HG03108 (cell line): ENCODE measurements at regions not wholly inside any gene's neighbourhood (a gene's known extent, or its start where the extent isn't known, plus 50 kb on each side); places are given as distances from the start of the nearest gene placed in this dataset.

ENCODE experiments used
- ATAC-seq: cut with Tn5 transposase; IDR thresholded peaks from one replicate; pipeline ENCODE4 v1.9.1; 2021; ENCODE audit warnings: moderate library complexity; ENCODE audit not compliant: unreplicated experiment

DNA sequence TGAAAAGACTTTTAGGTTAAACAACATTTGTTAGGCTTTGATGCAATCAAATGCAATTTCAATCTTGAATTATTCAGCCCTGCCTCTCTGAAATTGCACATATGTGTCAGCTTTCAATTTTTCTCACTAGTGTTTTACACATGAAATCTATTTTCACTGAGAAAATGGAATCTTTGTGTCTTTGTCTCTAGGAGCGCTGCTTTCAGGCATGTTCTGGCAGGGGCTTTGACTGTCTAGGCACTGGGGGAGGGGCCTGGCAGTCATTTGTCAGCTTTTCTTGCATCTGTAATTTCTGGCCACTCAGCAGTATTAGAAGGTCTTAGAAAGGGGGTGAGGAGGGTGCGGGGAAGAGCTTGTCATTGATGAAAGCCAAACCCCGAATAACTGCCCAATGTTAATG is 264.4 kb downstream of the PTPRC start:
- ATAC-seq = no peak

DNA sequence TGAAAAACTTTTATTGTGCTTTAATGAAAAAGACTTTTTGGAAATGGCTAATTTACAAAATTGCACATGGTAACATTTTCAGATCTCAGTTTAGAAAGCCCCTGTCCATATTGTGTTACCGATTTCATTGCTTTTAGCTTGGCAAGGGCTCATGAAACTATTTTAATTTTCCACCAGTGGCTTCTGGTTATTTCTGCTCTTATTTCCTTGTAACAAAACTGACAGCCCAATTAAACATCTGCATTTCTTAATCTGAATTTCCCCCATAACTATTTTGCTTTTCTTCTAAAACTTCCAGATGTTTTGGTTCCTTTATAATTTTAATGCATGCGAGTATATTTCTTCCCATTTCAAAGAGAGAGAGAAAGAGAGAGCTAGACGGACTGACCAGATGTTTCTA is 264.8 kb downstream of the PTPRC start:
- ATAC-seq = no peak

DNA sequence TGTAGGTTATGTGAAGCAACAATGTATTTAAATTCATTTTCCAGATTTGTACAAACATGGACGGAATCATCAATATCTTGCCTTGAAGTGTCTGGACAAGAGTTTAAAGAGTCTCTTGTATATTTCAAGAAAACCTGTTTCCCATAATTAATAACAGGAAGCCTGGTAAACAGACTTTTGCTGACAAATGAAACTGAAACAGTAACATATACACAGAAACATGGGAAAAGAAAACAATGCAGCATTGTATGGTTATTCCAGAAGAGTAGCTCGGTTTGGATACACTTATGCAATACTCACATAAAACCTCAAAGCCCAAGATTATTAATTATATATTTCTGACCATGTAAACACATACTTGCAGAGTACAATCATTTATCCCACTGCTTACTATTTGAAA is 265.5 kb downstream of the PTPRC start:
- no peak for ATAC-seq

DNA sequence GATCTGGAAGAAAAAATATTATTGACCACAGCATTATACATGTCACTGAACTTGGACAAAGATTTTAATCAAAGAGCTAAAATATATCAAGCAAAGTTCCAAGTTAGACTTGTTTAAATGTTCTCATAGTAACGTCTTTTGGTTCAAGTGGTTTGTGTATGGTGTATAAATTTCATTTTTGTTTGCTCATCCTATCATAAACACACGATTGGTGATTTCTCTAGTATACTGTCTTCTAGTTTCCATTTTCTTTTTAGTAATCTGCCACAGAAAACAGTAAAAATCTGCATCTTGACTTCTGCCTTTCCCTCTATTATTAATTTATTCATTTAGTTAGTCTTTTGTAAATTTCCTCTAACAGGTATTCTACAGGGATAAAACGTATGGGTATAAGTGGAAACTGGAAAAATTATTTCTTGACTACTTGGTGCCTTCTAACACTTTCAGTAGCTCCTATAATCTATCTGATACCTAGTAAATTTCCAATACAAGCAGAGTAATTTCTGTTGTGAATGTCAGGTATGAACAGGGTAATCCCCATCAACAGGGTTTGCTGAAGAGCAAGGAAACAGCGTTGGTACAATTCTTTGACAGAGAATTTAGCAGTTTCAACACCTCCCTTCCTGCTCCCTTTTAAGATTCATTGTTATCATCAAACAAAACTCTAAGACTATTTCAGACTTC is 268.0 kb downstream of the PTPRC start:
- ATAC-seq = no peak

DNA sequence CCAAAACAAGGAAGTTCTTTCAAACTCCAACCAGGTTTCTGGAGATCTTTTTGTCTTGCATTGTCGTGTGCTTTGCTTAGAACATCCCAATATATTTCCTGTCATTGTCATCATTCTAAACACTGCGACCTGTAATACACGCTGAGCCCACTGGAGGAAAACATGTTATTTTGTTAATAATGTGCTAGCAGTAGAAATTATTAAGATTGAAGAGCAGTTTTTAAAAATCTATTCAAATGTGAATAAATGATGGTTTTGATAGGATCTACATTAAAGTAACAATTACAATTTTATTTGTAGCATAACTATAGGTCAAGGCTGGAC is 268.5 kb downstream of the PTPRC start:
- ATAC-seq = no peak

- no peak for ATAC-seq
These were observed 270.2 kb downstream of the PTPRC start for GRCh38 chr1:198908995-198909394.

DNA sequence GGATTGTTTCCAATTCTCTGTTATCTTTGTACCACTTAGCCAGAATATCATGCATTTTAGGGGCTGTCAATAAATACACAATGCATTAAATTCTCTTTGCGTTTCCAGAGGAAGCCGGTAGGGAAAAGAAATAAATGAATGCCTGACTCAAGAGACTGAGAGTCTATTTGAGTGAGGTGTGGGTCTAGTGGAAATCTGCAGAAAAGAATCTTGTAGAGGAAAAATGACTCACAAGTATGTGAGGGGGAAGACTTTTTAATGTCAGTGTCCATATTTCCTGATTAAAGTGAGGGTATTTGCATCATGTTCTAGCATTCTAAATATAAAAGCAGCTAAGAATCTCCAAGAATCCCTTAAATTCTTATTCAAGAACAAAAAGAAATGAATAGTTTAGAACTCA is 271.1 kb downstream of the PTPRC start:
- no peak for ATAC-seq

DNA sequence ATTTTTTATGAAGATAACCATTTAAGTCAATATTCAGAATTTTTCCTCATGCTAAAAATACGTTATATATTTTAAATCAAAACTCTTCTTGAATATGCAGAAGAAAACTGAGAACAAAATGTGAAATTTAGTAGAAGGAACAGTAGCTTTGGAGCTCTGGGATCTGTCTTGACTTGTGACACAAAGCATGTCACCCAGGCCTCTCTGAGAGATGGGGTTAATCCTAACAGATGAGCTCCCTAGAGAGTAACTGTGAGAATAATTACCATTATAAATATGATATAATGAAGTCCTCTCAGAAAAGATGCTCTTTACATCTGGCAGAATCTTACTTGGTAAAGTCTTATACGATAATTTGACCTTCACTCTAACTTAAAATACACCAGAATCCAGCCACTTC is 272.0 kb downstream of the PTPRC start:
- ATAC-seq = no peak

DNA sequence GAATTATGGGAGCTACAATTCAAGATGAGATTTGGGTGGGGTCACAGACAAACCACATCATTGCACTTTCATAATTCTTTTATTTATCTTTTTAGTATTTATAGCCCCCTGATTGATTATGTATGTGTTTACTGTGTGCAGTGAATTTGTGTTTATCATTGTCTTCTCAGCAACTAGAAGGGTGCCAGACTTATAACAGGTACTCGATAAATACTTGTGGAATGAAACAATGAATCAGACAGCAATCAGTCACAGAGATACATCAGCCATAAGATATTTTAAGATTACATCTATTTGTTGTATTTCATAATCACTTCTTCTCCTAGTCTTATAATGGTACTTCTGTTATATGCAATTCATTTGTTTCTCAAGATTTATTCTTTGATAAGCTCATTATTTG is 273.2 kb downstream of the PTPRC start:
- no peak for ATAC-seq

DNA sequence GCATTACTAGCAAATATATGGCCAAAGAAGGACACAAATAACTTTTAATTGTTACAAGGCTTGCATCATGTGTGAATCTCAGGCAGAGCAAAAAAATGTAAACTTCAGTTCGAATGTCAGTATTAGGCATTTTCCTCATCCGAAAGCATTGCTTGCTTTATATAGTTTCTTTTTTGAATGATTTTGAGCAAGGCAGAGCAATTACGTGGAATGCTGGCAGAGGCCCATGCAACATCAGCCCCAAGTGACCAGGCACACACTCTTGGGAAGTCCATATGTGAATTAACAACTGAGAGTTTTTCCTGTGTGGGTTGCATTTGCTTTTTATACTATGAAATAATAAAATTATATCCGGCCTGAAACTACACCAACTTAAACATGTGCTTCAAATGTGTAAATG is 274.8 kb downstream of the PTPRC start:
- ATAC-seq = no peak

- no peak for ATAC-seq
These were observed 276.7 kb downstream of the PTPRC start for GRCh38 chr1:198915327-198916231.

DNA sequence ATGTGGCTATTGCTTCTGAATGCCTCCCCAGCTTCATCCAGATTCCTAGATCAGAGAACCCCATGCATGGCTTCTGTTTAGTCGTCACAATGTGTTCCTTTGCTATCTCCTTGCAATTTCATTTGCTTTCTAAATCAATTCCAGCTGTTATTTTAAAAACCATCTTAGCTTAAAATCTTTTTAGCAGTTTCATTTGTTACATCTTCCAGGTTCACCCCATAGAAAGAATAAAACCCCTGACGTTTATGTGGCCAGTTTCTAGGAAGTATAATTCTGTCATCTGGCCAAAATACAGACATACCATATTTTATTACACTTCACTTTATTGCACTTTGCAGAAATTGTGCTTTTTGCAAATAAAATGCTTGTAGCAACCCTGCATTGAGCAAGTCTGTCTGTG is 278.4 kb downstream of the PTPRC start:
- no peak for ATAC-seq

GRCh38 chr1:198918920-198919319 is 280.1 kb downstream of the PTPRC start:
- no peak for ATAC-seq

- no peak for ATAC-seq
These were observed 281.0 kb downstream of the PTPRC start for GRCh38 chr1:198919667-198920398.

GRCh38 chr1:198922638-198923430 is 284.0 kb downstream of the PTPRC start:
- ATAC-seq = peak; percentile 46

DNA sequence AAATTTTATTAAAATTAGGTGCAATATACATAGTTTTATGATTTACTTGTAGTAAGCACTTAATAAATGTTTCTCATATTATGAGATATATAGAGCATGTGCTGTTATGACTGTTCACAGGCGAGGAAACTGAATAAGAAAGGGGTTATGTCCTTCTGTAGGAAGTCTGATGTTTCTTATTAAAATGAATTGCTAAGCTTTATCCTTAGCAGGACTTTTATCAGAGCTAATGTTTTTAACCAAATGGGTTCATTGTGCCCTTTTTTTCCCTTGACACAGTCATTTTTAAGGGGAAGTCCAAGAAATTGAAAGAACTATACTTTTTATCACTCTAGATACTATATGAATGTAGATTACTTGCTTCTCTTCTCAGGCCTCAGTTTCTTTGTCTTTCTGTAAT is 285.2 kb downstream of the PTPRC start:
- no peak for ATAC-seq

GRCh38 chr1:198925567-198925966 is 286.7 kb downstream of the PTPRC start:
- ATAC-seq = no peak

DNA sequence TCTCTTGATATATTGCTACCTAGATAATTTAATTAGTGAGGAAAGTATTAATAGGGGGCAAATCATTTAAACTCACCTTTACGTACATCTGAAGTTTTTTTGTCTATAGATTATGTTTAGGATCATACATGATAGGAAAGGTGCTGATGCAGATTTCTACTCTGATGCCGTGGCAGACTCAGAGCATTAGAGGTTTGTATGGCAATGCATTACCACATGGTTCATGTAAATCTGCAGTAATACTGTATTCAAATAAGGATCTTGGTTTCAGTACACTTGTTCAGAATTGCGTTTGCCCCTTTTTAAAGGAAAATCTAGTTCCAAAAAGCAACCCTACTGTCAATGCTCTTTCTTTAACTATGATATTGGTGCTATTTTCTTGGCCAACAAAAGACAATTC is 288.3 kb downstream of the PTPRC start:
- no peak for ATAC-seq

DNA sequence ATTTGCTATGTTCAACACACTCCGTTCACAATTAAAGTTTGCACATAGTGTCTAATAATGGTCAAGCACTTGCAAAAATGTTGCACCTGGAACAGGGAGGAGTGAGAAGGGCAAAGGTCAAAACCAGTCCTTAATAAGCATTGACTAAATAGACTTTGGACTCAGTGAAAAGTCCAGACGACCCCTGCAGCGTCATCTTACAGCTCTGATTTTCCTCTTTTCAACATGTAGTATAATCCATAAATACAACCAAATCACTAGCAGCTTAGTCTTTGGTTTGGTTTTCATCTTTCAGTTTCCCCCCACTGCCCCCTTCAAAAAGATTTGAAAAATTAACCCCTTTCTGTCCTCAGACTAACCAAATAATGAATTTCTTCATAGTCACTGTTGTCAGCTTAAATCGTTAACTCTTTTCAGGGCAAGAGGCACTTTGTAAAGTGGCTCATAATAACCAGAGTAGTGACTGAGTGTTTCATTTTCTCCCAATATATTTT is 290.3 kb downstream of the PTPRC start:
- ATAC-seq = no peak

GRCh38 chr1:198929961-198930599 is 291.2 kb downstream of the PTPRC start:
- peak; percentile 44 for ATAC-seq
